GM12872 (cell line): ENCODE measurements at regions not wholly inside any gene's neighbourhood (a gene's known extent, or its start where the extent isn't known, plus 50 kb on each side); places are given as distances from the start of the nearest gene placed in this dataset.

Experiments used
- TF ChIP-seq, protein P1 (sequence below): IDR thresholded peaks from 3 replicates; pipeline ENCODE4 v1.5.1; 2011; ENCODE audit warnings: low read depth, mild to moderate bottlenecking, low read length, moderate library complexity; ENCODE audit not compliant: insufficient read depth

DNA sequence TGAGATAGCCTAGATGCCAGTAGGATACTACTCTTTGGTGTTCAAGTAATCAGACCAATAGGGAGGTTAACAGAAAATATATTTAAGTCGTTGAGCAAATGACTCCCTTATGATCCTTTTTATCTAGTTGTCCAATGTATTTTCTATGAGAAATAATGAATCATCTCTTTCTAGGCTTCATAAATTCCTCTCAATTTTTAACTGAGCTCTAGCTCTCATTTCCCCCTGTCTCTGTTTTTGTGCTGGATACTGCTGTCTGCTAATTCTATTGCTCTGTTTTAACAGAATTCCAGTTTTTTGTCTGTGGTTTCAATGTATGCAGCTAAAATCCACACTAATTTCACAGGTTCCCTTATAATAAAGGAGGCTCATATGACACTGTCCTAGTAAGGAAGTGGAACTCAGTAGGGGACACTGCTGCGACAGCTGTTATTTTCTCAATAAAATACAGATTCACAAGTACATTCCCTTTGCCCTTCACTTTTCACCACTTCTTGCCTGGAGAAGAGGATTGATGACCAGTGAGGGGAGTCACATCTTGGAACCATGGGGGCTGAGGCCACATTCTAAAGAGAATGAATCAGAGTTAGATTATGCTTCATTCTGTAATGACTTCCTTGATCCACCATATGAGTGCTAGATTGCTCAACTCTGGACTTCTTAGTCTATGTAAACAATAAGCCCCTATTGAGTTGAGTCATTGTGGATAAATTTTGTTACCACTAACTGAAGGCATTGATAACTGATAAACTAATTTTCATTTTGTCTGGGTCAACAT lies 558.7 kb upstream of the KCNMB2 start:
- TF ChIP-seq, protein P1, sequence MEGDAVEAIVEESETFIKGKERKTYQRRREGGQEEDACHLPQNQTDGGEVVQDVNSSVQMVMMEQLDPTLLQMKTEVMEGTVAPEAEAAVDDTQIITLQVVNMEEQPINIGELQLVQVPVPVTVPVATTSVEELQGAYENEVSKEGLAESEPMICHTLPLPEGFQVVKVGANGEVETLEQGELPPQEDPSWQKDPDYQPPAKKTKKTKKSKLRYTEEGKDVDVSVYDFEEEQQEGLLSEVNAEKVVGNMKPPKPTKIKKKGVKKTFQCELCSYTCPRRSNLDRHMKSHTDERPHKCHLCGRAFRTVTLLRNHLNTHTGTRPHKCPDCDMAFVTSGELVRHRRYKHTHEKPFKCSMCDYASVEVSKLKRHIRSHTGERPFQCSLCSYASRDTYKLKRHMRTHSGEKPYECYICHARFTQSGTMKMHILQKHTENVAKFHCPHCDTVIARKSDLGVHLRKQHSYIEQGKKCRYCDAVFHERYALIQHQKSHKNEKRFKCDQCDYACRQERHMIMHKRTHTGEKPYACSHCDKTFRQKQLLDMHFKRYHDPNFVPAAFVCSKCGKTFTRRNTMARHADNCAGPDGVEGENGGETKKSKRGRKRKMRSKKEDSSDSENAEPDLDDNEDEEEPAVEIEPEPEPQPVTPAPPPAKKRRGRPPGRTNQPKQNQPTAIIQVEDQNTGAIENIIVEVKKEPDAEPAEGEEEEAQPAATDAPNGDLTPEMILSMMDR = no peak

DNA sequence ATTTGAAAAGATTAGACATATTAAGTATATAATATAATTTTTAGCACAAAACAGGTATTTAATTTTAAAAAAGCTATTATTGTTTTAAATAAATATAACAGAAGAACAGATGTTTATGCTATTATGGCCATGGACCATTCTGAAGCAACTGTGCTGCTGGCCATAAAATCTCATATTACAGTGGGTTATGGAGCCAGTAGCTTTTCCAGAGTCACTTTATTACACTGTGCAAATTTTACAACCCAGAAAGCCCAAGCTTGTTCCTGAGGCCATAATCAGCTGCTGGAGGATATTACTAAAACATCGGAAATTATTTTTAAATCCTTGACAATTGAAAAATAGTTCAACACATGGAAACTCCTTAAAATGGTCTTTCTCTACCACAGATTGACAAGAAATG lies 557.3 kb upstream of the KCNMB2 start:
- TF ChIP-seq, protein P1 = no peak

DNA sequence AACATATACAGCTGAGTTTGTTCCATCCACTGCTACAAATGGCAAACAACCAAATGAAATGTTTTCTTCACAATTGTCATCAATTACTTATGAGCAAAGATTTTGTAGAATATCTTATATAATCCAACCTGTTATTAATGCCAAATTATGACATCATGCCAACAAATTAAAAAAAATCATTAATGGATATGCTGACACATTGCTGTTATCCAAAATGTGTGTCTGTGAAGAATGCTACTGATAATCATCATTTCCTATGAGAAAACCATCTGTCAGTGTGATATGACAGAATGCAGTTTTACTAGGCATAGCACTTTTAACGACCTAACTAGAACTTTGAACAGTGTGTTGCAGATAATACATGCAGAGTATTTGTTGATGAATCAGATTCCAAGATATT lies 556.5 kb upstream of the KCNMB2 start:
- TF ChIP-seq, protein P1 = no peak

DNA sequence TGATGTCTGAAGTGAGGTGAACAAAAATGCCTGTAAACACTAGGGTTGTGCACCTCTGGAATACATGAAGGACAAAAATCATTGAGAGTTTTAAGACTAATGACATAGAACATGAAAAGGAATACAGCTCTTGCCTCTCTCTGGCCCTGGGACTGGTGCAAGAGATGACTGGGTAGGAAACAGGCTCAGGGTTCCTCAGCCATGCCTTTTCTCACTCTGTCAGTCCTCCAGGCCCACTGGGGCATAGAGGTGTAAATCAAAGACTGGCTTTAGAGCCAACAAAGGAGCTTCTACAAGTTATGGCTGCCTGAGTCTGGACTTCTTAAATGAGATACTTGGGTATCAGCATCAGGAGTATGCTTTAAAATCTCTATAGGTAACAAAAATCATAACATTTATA lies 554.7 kb upstream of the KCNMB2 start:
- TF ChIP-seq, protein P1 = no peak

DNA sequence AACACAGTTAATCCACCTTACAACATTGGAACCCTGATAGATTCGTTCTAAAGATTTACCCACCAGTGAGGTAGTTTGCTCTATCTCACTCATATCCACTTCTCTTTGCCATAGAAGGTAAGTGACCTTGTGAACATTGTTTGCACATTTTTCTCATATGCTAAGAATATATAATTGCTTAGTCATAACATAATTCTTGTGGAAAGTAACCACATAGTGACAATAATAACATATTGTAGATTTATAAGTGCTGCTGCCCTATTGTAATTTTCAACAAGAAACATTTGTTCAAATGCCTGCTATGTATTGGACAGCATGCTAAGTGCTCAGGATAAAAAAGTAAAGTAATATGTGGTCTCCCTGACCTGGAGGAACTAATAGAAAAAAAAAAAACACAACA lies 554.2 kb upstream of the KCNMB2 start:
- TF ChIP-seq, protein P1 = no peak

DNA sequence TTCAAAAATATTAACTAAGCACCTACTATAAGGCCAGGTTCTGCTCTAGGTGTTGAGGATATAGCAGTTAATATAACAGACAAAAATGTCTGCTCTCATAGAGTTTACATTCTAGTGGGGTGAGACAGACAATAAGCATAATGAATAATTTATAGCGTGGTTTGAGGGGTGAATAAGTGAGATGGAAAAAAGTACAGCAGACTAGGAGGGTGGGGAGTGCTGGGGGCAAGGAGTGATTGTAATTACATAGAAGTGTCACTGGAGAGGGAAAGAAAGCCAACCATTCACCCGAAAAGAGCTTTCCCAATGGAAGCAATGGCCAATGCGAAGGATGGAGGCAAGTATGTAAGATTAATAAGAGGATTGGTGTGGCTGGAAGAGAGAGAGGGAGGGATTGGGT lies 552.9 kb upstream of the KCNMB2 start:
- TF ChIP-seq, protein P1 = no peak

DNA sequence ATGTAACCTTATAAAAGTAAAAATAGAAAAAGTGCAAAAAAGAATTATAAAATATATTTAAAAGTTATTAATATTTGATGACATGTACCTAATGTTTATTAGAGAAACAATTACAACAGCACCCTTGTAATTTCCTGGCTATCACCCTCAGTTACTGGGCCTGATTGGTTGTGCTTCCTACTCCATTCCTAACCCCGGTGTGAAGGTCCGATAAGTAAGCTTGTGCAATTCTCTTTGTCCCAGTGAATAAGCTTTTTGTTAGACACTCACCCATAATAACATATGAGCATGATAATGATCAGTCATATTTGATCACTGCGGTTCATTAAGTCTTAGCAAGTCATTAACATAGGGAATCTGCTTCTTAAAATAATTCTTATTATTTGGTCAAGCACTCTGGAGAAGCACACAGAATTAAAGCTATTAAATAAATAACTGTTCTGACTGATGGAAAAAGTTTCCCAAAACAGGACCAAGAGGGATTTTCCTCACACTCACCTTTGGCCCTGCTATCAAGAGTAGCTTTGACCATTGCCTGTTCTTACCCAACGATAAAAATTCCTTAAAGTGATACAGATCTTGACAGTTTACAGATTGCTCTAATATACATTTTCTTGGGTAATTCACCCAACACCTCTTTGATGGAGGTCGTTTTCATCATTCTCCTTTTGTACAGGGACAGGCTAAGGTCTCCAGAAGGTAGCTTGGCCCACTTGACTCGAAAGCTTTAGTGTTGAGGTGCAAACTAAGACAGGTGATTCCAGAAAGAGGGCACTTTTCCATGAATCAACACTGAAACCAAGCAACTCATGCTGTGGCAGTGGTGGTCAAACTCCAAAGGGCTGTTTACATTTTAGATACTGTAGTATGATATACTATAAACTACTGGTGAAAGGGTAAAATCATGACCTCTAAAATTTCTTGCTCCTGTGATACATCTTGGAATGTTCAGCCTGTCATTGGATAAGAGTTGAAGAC lies 543.0 kb upstream of the KCNMB2 start:
- TF ChIP-seq, protein P1 = no peak
